ENCODE measurements at regions not wholly inside any gene's neighbourhood (a gene's known extent, or its start where the extent isn't known, plus 50 kb on each side); places are given as distances from the start of the nearest gene placed in this dataset.
"Not testable (repeated sequence)": the region's sequence is repeated elsewhere in the genome, so short reads cannot be mapped to it uniquely, and the experiment has no call there.

DNA sequence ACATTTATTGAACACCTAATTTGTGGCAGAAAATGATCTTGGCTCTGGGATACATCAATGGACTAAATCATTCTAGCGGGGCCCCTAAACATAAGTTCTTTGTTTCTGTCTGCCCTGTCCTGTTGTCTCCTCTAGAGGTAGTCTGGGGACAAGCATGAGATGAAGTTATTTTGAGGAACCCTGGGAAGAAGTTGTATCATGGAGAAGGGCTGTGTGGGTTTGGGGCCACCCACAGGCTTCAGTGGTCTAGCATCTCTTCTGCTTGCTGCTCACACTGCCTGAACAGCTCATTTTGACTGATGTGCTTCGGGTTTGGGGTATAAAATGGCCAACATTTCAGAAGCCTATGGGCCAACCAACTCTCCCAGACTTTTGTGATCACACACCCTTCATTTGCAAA is 50.3 kb upstream of the OSBPL11 start:
- no peak for DNase-seq

DNA sequence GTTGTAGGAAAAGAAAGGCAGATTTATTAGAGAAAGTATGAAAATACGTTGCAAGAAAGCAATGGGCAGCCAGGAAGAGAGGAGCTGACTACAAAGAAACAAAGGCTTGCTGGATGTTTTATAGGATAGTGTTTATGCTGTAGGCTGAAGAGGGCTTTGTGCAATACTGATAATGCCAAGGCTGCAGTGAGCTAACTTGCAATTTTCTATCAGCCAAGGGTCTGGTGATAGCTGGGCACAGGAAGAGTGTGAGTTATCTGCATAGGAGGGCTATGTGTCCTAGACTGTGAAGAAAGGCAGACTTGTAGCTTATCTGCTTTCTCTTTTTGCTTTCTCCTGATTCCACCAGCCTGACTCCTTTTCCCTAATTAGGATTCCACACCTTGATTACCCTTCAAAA is 51.3 kb upstream of the OSBPL11 start:
- no peak for DNase-seq

DNA sequence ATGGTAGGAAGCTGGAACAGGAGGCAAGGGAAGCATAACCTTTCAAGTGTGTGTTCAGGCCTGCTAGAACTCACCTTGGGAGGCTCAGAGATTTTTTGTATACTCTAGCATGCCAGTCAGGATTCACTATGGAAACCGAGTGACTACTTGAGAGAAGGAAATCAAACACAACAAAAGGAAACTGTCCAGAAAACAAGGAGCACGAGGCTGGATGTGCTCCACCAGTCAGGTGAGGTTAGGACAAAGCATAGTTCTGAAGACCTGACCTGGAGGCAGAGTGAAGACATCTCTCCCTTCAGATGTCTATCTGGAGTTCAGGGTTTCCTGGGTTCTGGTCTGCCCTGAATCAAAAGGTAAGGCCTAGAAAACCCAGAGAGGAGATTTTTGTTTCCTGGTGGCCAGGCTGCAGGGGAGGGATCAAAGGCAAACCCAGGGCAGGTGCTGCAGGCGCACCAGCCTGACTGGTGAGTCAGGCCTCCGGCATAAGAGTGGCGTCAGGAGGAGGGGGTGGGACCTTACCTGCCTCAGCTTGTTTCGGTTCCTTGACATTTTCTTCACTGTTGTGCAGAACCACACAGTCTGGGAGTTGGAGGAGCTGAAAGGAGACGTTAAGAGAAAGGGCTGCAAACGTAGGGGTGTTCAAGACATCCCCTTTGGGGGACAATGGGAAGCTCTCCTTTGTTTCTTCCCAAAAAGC is 52.2 kb upstream of the OSBPL11 start:
- DNase-seq: no peak

DNA sequence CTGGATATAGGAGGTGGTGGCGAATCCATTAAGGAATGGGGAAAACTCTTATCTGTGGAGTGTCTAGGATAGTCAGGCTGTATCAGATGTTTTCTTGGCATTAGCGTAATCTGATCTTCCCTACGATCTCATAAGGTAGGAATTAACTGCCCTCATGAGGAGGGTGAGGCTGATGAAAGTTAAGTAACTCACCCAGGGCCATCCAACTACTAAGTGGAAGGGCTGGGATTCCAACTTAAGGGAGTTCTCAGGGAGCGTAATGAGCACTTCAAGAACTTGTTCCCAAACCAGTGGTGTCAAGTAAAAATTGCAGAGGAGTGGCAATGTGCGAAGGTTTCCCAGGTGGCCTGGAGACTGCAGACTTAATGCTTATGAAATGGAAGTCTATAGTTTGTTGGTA is 55.9 kb upstream of the OSBPL11 start:
- DNase-seq: no peak

DNA sequence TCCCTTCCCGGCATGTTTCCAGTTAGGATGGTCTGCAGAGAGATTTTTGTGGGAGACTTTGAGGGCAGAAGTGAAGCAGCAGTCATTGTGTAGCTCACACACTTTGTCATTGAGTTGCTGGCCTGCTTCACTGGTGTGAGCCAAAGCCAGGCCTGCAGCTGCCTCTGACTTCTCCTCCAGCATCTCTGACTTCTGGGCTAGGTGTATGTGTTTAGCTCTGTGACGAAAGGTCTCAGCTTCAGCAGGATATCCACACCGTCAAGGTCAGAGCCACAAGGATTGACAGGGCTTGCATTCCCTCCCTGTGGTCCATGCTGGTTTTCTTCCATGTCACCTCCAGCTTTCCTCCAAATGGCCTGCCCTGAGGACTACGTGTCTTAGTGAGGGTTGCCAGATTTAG is 57.1 kb upstream of the OSBPL11 start:
- no peak for DNase-seq

DNA sequence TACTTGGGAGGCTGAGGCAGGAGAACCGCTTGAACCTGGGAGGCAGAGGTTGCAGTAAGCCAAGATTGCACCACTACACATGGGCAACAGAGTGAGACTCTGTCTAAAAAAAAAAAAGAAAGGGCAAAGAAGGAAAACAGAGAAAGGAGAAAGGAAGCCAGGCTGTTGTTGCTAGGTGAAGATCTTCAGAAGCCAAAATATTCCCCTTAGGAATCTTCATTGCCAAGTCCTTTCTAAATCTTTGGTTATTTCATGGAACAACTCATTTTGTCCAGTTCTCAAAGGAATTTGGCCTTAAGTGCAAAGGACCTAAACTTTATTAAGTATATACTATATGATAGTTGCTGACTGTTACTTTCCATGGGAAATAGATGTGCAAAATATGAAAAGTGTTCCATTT is 59.2 kb upstream of the OSBPL11 start:
- no peak for DNase-seq

DNA sequence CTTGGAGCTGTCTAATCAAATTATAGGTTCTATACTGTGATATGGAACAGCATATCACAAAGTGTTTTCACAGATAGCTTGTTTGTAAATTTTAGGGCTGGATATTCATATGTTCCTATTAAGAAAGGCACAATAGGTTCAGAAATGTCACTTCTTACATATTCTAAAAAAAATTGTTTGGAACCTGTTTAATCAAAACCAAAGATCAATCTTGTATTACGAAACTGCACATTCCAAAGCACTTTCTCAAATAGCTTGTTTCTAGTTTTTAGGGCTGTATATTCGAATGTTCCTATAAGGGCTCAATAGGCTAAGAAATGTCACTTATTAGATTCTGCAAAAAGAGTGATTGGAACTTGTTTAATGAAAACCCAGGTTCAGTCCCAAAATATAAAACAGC is 67.4 kb upstream of the OSBPL11 start:
- no peak for DNase-seq

DNA sequence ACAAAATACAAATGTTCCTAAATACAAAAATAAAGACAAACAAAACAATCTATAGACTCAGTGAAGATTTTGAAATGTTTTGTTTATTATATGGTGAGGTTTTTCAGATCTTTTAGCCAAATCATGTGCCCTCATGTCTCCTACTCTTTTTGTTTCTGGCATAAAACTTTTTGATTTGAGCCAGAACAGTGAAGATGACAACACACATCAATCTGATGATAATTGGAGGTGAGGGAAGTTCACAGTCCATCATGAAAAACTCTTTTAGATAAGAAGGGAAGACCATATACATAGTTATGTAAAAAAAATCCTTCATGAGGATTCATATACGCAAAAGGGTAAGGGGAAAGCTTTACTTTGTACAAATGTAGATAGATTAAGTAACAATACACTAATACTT is 75.1 kb upstream of the OSBPL11 start:
- no peak for DNase-seq

DNA sequence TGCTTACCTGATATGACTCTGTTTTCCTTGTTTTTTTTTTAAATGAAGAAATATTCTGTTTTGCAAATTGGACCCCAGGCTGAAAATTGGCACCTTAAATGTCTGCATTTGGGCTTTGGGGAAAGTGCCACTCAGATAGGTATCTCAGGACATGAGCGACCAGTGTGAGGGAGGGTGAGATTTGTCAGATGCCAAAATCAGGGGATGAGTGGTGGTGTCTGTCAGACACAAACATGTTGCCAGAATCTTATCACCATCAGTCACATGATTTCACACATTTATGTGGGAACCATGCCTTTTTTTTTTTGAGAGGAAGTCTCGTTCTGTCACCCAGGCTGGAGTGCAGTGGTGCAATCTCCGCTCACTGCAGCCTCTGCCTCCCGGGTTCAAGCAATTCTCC is 75.6 kb upstream of the OSBPL11 start:
- no peak for DNase-seq

DNA sequence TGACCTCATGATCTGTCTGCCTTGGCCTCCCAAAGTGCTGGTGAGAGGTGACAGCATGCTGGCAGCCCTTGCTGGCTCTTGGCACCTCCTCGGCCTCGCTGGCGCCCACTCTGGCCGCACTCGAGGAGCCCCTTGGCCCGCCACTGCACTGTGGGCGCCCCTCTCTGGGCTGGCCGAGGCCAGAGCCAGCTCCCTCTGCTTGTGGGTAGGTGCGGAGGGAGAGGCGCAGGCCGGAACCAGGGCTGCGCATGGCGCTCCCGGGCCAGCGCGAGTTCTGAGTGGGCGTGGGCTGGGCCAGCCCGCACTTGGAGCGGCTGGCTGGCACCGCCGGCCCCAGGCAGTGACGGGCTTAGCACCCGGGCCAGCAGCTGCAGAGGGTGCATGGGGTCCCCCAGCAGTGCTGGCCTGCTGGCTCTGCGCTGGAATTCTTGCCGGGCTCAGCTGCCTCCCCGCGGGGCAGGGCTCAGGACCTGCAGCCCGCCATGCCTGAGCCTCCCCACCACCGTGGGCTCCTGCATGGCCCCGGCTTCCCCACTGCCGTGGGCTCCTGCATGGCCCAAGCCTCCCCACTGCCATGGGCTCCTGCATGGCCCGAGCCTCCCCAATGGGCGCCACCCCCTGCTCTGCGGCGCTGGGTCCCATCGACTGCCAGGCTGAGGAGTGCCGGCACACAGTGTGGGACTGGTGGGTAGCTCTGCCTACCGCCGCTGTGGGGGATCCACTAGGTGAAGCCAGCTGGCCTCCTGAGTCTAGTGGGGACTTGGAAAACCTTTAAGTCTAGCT is 76.4 kb upstream of the OSBPL11 start:
- DNase-seq: no peak

DNA sequence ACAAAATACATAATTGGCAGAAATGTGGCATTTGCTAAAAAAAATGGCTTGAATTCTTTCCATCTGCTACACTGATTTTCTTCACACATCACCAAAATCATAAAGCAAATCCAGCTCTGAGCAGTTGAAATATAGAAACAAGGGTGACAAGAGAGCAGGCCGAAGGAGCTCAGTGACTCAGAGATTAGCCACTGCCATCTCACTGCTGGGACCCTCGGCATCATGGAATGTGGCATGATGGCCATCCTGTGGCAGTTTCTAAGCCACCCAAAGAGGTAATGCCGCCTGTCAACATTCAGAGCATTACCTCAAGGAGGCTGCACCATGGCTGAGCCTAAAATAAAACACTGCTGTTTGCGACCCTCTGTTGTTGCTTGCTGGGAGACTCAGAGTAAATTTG is 80.5 kb upstream of the OSBPL11 start:
- DNase-seq: no peak

DNA sequence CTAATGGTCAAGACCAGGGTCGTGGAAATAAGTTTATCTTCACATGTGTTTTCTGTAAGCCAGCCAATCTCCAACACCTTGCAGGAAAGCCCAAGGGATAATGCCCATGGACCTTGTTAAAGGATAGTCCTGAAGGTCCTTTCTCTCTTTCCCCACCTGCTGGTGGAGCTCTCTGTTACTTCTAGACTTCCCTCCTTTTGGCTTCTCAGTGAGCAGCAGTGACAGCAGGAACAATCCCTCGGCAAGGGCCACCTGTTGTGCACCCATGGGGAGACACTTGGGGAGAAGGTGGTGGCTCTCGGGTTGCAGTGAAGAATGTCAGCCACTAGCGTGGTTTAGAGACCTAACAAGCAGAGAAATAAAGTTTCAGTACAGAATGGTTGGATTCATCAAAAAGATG is 84.0 kb upstream of the OSBPL11 start:
- DNase-seq: peak; percentile 9

DNA sequence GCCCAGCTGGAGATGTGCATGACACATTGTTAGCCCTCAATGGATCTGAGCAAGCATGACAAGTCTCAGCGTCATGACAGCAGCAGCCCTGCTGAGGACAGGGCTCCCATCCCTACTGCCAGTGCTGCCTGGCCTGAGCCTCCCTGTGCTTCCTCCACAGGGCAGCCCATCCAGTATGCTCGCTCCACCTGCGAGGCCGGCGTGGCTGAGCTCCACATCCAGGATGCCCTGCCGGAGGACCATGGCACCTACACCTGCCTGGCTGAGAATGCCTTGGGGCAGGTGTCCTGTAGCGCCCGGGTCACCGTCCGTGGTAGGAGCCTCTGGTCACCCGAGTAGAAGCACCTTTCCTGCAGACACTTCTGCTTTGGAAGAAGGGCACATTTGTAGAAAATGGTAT is 85.8 kb upstream of the OSBPL11 start:
- DNase-seq: no peak

DNA sequence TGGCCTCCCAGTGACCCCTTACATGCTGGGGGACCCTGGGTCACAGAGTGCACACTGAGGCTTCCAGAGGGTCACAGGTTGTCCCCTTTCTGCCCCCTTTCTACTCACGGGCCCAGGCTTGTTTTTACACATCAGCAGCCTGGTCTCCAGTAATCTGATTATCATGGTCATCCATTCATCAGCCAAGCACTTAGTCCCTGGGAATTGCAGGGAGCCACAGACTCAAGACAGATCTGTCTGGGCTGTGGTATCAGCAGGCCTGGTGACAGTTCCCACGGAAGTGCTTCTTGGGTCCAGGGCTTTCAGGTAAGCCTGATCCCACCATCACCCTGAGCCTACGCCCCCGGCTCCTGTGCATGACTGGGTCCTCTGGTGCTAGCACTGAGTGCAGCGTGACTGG is 86.6 kb upstream of the OSBPL11 start:
- not testable (repeated sequence) for DNase-seq

DNA sequence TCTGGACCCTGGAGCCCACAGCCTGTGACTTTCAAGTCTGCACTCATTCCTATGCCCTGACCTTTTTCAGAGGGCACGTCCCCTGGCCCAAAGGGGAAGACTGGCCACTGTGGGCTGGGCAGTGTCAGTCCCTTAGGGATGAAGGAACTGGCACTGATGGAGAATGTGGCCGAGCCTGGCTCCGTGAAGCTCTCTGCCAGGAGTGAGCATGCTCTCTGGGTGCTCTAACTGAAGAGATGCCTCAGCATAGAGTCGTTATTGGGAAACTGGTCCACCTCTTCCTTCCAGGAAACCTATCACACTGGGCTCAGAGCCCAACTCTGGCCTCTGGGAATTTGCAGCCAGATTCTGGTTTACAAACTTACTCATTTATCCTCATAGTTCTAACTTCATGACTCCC is 87.3 kb upstream of the OSBPL11 start:
- DNase-seq: not testable (repeated sequence)

DNA sequence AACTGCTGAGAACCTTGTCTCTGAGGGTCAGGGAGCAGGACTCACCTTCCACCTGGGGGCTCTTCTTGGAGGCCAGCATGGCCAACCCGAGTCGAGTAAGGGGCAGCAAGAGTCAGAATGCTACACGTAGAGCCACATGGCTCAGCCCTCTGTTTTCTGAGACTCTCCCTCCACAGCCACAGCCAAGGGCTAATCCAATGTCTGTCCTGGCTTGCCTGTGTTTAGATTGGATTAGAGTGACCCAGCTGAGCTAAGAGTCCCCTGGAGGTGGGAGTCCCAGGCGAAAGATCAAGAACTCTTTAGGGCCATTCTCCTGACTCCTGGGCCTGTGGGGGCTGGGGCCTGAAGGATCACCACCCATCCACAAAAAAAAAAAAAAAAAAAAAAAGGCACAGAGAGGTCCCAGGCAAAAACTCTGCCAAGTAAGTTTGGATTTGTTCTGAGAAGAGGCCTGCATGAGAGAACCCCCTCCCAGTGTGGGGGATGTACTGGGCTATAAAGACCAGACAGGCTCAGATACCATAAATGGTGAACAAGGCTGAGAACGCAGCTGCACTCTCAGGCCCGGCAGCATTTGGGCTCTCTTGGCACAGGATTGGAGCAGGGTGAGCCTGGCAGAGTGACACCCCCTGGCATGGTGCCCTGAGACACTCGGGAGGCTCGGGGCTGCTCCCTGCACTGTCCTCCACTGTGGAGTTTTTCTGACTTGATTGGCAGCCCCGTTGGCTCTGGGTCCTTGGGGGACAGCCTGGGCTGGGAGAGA is 88.0 kb upstream of the OSBPL11 start:
- no peak for DNase-seq

DNA sequence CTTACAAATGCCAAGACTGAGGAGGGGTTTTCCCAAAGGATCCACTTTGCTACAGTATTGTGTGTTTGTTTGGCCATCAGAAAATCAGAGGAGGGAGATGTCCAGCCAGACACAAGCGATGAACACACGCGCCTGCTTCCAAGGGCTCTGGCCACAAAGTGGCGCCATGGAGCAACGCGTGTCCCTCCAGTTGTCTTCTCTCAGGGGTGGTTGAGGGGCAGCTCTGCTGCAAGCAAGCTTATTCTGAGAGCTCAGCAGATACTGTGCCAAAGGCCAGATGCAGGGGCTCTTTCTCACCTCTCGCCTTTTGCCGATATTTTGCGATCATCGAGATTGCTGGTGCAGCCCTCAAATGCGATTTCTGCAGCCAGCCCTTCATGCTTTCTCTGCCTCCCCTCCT is 88.9 kb upstream of the OSBPL11 start:
- DNase-seq: peak; percentile 26

DNA sequence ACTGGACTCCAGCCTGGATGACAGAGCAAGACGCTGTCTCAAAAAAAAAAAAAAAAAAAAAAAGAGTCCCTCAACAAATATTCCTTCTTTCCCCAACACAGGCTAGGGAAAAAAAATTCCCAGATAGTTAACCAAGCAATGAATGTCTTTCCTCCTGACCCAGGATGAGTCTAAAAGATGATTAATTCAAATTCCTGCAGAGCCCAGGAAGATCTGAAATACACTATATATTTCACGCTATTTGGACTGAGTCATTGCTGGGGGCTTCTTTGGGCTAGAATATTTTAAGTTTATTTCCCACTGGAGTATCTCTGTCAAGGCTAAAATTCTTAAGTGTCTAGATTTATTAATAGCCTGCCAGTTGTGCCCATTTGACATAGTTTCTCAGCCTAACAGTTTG is 90.4 kb upstream of the OSBPL11 start:
- not testable (repeated sequence) for DNase-seq

DNA sequence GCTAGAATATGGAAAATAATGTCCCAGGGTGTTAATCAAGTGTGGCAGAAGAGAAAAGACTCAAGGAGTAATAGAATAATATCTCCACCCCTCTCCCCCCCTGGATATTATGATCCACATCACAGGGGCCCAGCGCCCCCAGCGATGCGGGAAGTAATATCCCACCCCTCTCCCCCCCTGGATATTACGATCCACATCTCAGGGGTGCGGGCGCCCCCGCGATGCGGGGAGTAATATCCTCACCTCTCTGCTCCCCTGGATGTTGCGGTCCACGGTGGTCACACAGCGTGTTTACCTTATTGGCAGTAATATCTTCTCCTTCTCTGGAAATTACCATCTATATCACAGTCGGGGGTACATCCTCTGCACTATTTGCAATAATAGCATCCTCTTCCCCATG is 97.1 kb upstream of the OSBPL11 start:
- no peak for DNase-seq

DNA sequence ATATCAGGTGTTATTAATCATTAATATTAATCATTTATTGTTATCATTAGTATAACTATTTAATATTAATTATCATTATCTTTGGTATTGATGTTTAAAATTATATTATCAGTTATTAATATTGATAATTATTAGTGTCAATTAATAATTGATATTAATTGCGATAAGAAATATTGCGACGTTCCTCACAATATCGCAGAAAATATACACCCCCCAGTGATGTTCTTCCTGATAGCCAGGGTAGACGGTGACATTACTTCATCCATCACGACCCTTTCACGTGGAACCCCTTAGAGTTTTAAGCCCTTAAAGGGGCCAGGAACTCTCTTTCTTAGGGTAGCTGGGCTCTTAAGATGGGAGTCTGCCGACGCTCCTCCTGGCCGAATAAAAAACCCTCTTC is 98.6 kb upstream of the OSBPL11 start:
- DNase-seq: no peak

DNA sequence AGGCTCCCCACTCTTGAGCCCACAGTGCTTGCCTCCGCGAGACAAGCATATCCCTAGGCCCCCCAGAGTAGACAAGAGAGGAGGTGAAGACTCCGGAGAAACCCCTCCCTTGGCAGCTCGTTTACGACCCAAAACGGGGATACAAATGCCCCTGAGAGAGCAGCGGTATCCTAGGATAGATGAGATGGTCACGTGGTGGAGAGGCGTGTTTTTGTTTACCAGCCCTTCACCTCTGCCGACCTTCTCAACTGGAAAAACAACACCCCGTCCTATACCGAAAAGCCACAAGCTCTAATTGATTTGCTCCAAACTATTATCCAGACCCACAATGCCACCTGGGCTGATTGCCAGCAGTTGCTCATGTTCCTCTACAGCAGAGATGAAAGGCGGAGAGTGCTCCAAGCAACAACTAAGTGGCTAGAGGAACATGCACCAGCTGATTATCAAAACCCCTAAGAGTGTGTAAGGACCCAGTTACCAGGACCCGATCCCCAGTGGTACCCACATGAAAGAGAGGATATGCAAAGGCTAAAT is 99.5 kb upstream of the OSBPL11 start:
- peak; percentile 88 for DNase-seq

DNA sequence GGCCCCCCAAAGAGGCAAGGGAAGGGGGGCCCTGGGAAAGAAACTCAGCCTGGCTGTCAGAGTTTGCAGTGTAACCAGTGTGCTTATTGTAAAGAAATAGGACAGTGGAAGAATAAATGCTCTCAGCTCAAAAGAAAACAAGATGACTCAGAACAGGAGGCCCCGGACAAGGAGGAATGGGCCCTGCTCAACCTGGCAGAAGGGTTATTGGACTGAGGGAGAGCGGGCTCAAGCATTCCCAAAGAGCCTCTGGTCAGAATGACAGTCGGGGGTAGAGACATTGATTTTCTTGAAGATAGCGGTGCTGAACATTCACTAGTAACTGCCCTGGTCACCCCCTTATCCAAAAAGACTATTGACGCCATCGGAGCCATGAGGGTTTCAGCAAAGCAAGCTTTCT is 100.4 kb upstream of the OSBPL11 start:
- no peak for DNase-seq

DNA sequence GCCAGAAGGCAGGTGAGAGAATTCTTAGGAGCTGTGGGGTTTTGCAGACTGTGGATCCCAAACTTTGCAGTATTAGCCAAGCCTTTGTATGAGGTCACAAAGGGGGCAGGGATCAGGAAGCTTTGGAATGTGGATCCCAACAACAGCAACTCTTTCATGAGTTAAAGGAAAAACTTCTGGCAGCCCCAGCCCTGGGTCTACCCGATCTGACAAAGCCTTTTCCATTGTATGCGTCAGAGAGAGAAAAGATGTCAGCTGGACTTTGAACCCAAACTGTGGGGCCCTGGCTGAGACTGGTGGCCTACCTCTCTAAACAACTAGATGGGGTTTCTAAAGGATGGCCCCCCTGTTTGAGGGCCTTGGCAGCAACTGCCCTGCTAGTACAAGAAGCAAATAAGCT is 101.8 kb upstream of the OSBPL11 start:
- not testable (repeated sequence) for DNase-seq
